Fibroblast of lung (primary cell): ENCODE measurements at regions not wholly inside any gene's neighbourhood (a gene's known extent, or its start where the extent isn't known, plus 50 kb on each side); places are given as distances from the start of the nearest gene placed in this dataset.

Experiments used
- DNase-seq, 2 donors: peaks; one replicate each; pipeline versions ENCODE4 v3.0.0 to v3.0.0-alpha.2; 2010; ENCODE audit warnings: low read depth in 2 of 2
- H2AFZ ChIP-seq: 2 replicates; pipeline ENCODE4 v1.5.1; 2012; ENCODE audit warnings: low read length, control low read depth, inconsistent platforms
- H3K27ac ChIP-seq: 2 replicates; pipeline ENCODE4 v1.5.1; 2011; ENCODE audit warnings: low read length, control low read depth; ENCODE audit not compliant: insufficient read depth
- H3K27me3 ChIP-seq: 2 replicates; pipeline ENCODE4 v1.5.1; 2011; ENCODE audit warnings: mild to moderate bottlenecking, low read length; ENCODE audit not compliant: control insufficient read depth, insufficient read depth
- H3K36me3 ChIP-seq: 2 replicates; pipeline ENCODE4 v1.5.1; 2011; ENCODE audit warnings: low read length; ENCODE audit not compliant: control insufficient read depth, insufficient read depth
- H3K4me1 ChIP-seq: 2 replicates; pipeline ENCODE4 v1.5.1; 2011; ENCODE audit warnings: low read length; ENCODE audit not compliant: control insufficient read depth, insufficient read depth; ENCODE audit errors: extremely low read depth
- H3K4me2 ChIP-seq: 2 replicates; pipeline ENCODE4 v1.5.1; 2011; ENCODE audit warnings: low read length, control low read depth; ENCODE audit not compliant: insufficient read depth; ENCODE audit errors: extremely low read depth
- H3K4me3 ChIP-seq, 4 experiments: fragments of 200-600 bp in 1 of 4; sonication (generic) in 1 of 4; replicated peaks in 1 of 4; 2 replicates each; pipeline ENCODE4 v1.5.1; 2011 to 2016; ENCODE audit warnings: low read length in 4 of 4, low read depth in 3 of 4, mild to moderate bottlenecking in 3 of 4, control low read depth in 2 of 4, inconsistent platforms in 1 of 4, mixed read lengths in 1 of 4; ENCODE audit not compliant: insufficient read depth in 1 of 4; ENCODE audit errors: control extremely low read depth in 1 of 4
- H3K79me2 ChIP-seq: 2 replicates; pipeline ENCODE4 v1.5.1; 2012; ENCODE audit warnings: mild to moderate bottlenecking, low read length, inconsistent platforms; ENCODE audit not compliant: control insufficient read depth, insufficient read depth
- H3K9ac ChIP-seq: 2 replicates; pipeline ENCODE4 v1.5.1; 2011; ENCODE audit warnings: mild to moderate bottlenecking, low read length, control low read depth; ENCODE audit not compliant: insufficient read depth
- H3K9me3 ChIP-seq: 2 replicates; pipeline ENCODE4 v1.5.1; 2012; ENCODE audit warnings: low read depth, low read length; ENCODE audit not compliant: control insufficient read depth, insufficient read depth
- H4K20me1 ChIP-seq: 2 replicates; pipeline ENCODE4 v1.5.1; 2011; ENCODE audit warnings: low read length; ENCODE audit not compliant: control insufficient read depth, insufficient read depth; ENCODE audit errors: extremely low read depth
- EZH2 ChIP-seq: IDR thresholded peaks from 2 replicates; pipeline ENCODE4 v1.5.1; 2012; ENCODE audit warnings: low read length, control low read depth, mild to moderate bottlenecking; ENCODE audit errors: missing control alignments
- TF ChIP-seq, protein P1 (sequence below), 2 donors: IDR thresholded peaks in 1 of 2; conservative IDR thresholded peaks in 1 of 2; 1 replicate in 1 of 2; 2 replicates in 1 of 2; pipeline ENCODE4 v1.5.1; 2011 to 2012; ENCODE audit warnings: low read length in 2 of 2, control low read depth in 1 of 2, inconsistent platforms in 1 of 2, low read depth in 1 of 2, mild to moderate bottlenecking in 1 of 2

DNA sequence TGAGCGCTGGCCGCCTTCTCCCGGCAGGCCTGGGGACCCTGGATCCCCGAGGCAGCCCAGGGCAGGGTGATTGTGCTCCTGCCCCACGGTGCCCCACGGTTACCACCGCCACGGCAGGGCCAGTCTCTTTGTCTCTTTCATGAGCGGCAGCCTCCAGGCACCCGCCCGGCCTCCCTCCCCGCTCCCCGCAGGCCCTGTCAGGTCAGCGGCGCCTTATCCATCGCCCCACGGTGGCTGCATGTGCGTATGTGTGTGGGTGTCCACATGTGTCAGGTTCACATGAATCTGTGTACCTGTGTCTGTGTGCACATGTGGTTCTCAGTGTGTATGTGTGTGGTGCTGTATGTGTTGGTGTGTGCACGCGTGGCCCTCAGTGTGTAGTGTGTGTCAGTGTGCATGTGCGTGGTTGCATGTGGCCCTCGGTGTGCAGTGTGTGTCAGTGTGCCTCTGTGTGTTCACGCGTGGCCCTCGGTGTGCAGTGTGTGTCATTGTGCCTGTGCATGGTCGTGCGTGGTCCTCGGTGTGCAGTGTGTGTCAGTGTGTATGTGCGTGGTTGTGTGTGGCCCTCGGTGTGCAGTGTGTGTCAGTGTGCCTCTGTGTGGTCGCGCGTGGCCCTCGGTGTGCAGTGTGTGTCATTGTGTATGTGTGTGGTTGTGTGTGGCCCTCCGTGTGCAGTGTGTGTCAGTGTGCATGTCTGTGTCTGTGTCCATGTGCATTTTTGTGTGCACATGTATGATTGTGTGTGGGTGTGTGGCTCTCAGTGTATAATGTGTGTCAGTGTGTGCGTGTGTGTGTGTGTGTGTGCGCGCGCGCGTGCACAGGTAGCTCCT lies 239.2 kb upstream of the GSE1 start:
- peaks cover 19% of the 10 kb centered on the region for H3K4me1 ChIP-seq
- no peak overlapping the region for H2AFZ ChIP-seq
- DNase-seq: no peak
- no peak overlapping the region for H3K4me3 ChIP-seq
- H3K27me3 ChIP-seq: no peaks in the 10 kb centered on the region
- no peaks in the 10 kb centered on the region for H3K9me3 ChIP-seq
- no peaks in the 10 kb centered on the region for H3K79me2 ChIP-seq
- H3K9ac ChIP-seq: no peak overlapping the region
- no peak overlapping the region for H3K4me2 ChIP-seq
- TF ChIP-seq, protein P1, sequence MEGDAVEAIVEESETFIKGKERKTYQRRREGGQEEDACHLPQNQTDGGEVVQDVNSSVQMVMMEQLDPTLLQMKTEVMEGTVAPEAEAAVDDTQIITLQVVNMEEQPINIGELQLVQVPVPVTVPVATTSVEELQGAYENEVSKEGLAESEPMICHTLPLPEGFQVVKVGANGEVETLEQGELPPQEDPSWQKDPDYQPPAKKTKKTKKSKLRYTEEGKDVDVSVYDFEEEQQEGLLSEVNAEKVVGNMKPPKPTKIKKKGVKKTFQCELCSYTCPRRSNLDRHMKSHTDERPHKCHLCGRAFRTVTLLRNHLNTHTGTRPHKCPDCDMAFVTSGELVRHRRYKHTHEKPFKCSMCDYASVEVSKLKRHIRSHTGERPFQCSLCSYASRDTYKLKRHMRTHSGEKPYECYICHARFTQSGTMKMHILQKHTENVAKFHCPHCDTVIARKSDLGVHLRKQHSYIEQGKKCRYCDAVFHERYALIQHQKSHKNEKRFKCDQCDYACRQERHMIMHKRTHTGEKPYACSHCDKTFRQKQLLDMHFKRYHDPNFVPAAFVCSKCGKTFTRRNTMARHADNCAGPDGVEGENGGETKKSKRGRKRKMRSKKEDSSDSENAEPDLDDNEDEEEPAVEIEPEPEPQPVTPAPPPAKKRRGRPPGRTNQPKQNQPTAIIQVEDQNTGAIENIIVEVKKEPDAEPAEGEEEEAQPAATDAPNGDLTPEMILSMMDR (conservative IDR thresholded peaks at IDR 0.05 in 1 of 2, IDR thresholded peaks at IDR 0.05 in 1 of 2; ENCODE audit: low read depth in 1 of 2, low read length in 2 of 2): no peak
- TF ChIP-seq EZH2: no peak
- H3K27ac ChIP-seq: no peak overlapping the region
- no peaks in the 10 kb centered on the region for H3K36me3 ChIP-seq
- H4K20me1 ChIP-seq: no peaks in the 10 kb centered on the region

DNA sequence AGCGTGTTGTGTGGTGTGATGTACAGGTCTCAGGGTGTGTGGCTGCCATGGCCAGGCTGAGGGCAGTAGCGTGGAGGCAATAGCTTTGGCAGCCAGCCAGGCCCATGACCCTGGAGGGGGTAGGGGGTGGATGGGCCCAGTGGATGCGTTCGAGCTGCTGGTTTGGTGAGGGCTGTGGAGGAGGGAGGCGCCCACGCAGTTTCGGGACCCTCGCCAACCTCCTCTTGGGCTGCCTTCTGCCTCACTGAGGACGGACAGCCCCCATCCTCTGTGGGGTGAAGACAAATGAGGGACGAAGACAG lies 238.6 kb upstream of the GSE1 start:
- H3K4me3 ChIP-seq: no peak overlapping the region
- no peak overlapping the region for H3K4me2 ChIP-seq
- H2AFZ ChIP-seq: no peak overlapping the region
- no peak for DNase-seq
- no peaks in the 10 kb centered on the region for H3K79me2 ChIP-seq
- no peak overlapping the region for H3K9ac ChIP-seq
- no peaks in the 10 kb centered on the region for H4K20me1 ChIP-seq
- H3K27me3 ChIP-seq: no peaks in the 10 kb centered on the region
- H3K9me3 ChIP-seq: no peaks in the 10 kb centered on the region
- H3K4me1 ChIP-seq: peaks cover 19% of the 10 kb centered on the region
- H3K36me3 ChIP-seq: no peaks in the 10 kb centered on the region
- TF ChIP-seq, protein P1 (conservative IDR thresholded peaks at IDR 0.05 in 1 of 2, IDR thresholded peaks at IDR 0.05 in 1 of 2; ENCODE audit: low read depth in 1 of 2, low read length in 2 of 2): no peak
- H3K27ac ChIP-seq: no peak overlapping the region

DNA sequence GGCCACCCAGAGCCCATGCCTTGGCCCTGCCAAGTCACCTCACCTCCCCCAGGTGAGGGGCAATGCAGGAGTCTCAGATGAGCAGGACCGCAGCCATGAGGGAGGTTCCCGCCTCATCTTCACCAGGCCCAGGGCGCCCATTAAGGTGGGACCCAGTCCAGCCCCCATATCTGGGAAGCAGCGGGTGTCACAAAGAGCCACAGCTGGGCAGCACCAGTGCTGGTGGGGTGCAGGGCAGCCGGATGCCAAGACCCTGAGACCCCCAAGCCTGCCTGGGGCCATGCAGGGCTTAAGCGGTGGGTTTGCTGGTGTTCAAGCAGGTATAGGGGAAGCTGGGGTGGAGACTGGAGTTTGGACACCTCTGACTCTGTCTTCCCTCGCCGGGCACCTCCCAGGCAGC lies 237.8 kb upstream of the GSE1 start:
- Histone ChIP-seq H3K36me3 (no peaks in the 10 kb centered on the region), H3K27ac (no peak overlapping the region), H3K4me1 (peaks cover 17% of the 10 kb centered on the region), H4K20me1 (no peaks in the 10 kb centered on the region), H3K9me3 (no peaks in the 10 kb centered on the region), H2AFZ (no peak overlapping the region), H3K9ac (no peak overlapping the region), H3K79me2 (no peaks in the 10 kb centered on the region), H3K4me2 (no peak overlapping the region), H3K4me3 (no peak overlapping the region), H3K27me3 (no peaks in the 10 kb centered on the region)
- TF ChIP-seq, protein P1 (conservative IDR thresholded peaks at IDR 0.05 in 1 of 2, IDR thresholded peaks at IDR 0.05 in 1 of 2; ENCODE audit: low read depth in 1 of 2, low read length in 2 of 2): no peak
- TF ChIP-seq EZH2: no peak
- DNase-seq: no peak
